Ovary (tissue), 7 donors: ENCODE measurements at regions not wholly inside any gene's neighbourhood (a gene's known extent, or its start where the extent isn't known, plus 50 kb on each side); places are given as distances from the start of the nearest gene placed in this dataset.

Experiments used
- DNase-seq, 5 donors: peaks; one replicate each; pipeline ENCODE4 v3.0.0-alpha.2; 2019 to 2020
- H3K27ac ChIP-seq, 2 donors: fragments of 200-600 bp; one replicate each; pipeline versions ENCODE4 v1.5.1 to v1.8.0; 2019 to 2022
- H3K27me3 ChIP-seq: fragments of 200-600 bp; one replicate; pipeline ENCODE4 v1.8.0; 2022
- H3K36me3 ChIP-seq: fragments of 200-600 bp; sonication (generic); one replicate; pipeline ENCODE4 v1.5.1; 2019
- H3K4me1 ChIP-seq: one replicate; pipeline ENCODE4 v1.8.1; 2013; ENCODE audit warnings: mild to moderate bottlenecking, moderate library complexity; ENCODE audit not compliant: insufficient read depth
- H3K4me3 ChIP-seq: fragments of 200-600 bp; sonication (generic); one replicate; pipeline ENCODE4 v1.5.1; 2017
- H3K9me3 ChIP-seq, 2 donors: fragments of 200-600 bp in 1 of 2; sonication (generic) in 1 of 2; one replicate each; pipeline versions ENCODE4 v1.5.1 to v1.8.1; 2013 to 2019; ENCODE audit warnings: mild to moderate bottlenecking in 1 of 2, moderate library complexity in 1 of 2
- EP300 ChIP-seq: sonication (generic); formaldehyde crosslinking; IDR thresholded peaks from one replicate; pipeline ENCODE4 v1.6.1; 2017; ENCODE audit warnings: antibody characterized with exemption
- POLR2A ChIP-seq: fragments of 450-650 bp; IDR thresholded peaks from one replicate; pipeline ENCODE4 v1.6.1; 2017; ENCODE audit warnings: antibody characterized with exemption, mild to moderate bottlenecking, moderate library complexity
- WGBS, 3 donors: extraction: QIAGEN DNeasy Blood & Tissue Kit in 1 of 3; methylation state at CpG; one replicate each; pipeline versions ENCODE4 v1.1.5 to v1.1.7; 2013 to 2017; 5-methylcytosine and 5-hydroxymethylcytosine counted together
- intact Hi-C, 4 donors: fragments of 100-400 bp; cut with DNase I; formaldehyde crosslinking; loops; one replicate each; pipeline versions ENCODE4 v1.11.0 to v1.15.1; 2022 to 2023
- TF ChIP-seq, protein P1 (sequence below), 3 donors: fragments of 450-650 bp in 2 of 3; fragments of 200-600 bp in 1 of 3; IDR thresholded peaks; one replicate each; pipeline versions ENCODE4 v1.5.1 to v1.8.0; 2016 to 2022; ENCODE audit warnings: antibody characterized with exemption in 3 of 3, mild to moderate bottlenecking in 1 of 3
- donor health status: DM: no; HTN: no; CAD: no; lungs with moderate emphysema.
- donor health status: DM: no; HTN: no; CAD: no.
- donor health status: Bipolar disorder and iron deficiency.
- donor health status: DM: no; HTN: no; CAD: no.
- donor health status: DM: yes; HTN: yes; CAD: no.

DNA sequence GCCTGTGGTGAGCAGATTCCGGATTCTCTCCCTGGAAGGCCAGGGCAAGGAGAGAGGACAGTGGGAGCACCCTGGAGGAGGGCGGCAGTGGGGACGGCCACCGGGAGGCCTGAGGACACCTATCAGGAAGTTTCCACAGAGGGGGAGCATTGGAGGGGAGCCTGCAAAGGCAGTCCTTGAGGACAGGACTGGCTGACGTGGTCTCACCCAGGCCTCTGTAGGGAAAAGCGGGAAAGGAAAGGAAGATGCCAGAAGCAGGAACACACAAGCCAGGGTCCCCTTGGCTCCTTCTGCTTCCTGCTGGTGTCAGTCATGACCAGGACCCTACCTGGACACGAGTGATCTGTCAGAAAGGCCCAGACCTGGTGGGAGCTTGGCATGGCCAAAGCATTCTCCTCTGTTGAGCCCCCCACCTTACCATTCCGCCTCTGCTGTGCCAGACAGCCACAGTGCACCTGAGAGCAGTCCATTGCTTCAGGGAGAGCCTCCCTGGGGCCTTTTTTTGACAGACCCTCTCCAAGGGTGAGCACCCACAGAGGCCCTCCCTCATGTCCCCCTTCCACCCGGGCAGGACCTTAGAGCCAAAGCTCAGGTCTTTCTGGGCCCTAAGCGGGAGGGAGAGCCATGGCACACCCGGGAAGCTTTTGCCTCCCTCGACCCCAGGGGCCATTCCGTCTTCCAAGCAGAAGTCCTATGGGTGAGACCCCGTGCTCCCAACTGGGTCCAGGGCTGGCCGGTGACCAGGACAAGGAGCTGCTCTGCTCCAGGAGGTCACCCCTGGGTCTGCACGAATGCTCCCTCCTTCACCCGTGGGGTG is 333.1 kb downstream of the DYSF start:
- no peak for TF ChIP-seq POLR2A
- no peak for TF ChIP-seq EP300
- TF ChIP-seq, protein P1, sequence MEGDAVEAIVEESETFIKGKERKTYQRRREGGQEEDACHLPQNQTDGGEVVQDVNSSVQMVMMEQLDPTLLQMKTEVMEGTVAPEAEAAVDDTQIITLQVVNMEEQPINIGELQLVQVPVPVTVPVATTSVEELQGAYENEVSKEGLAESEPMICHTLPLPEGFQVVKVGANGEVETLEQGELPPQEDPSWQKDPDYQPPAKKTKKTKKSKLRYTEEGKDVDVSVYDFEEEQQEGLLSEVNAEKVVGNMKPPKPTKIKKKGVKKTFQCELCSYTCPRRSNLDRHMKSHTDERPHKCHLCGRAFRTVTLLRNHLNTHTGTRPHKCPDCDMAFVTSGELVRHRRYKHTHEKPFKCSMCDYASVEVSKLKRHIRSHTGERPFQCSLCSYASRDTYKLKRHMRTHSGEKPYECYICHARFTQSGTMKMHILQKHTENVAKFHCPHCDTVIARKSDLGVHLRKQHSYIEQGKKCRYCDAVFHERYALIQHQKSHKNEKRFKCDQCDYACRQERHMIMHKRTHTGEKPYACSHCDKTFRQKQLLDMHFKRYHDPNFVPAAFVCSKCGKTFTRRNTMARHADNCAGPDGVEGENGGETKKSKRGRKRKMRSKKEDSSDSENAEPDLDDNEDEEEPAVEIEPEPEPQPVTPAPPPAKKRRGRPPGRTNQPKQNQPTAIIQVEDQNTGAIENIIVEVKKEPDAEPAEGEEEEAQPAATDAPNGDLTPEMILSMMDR (IDR thresholded peaks at IDR 0.05): no peak
- 85 to 89% (median 85%) methylated on average over 17 of the region's 17 CpGs for WGBS, 3 donors
- H3K27me3 ChIP-seq: no peaks in the 10 kb centered on the region
- H3K27ac ChIP-seq: no peak overlapping the region
- no peaks in the 10 kb centered on the region for H3K36me3 ChIP-seq
- H3K4me1 ChIP-seq: no peaks in the 10 kb centered on the region
- intact Hi-C loops: no loop called here
- DNase-seq: no peak
- H3K4me3 ChIP-seq: no peak overlapping the region
- no peaks in the 10 kb centered on the region for H3K9me3 ChIP-seq

DNA sequence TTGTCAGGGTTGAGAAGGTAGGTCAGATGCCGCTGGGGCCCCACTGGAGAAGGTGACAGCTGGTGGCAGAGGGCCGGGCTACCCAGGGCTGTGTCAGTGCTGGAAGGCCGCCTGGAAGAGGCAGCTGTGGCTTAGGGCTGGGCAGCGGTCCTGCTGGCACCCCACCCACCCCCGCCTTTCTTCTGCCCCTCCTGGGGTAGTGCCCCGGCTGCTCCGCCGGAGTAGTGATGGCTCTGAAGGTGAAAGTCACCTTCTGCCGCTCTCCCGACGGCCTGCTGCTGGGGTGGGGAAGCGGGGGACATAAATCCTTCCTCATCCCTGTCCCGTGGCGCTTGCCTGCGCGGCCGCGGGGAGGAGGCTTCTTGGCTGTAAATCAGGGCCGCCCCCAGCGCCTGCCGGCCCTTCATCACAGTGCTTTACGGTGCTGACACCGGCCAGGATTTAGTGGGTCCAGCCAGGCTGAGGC is 332.2 kb downstream of the DYSF start:
- TF ChIP-seq, protein P1 (IDR thresholded peaks at IDR 0.05): no peak
- TF ChIP-seq EP300 (no peak), POLR2A (no peak)
- H3K36me3 ChIP-seq: no peaks in the 10 kb centered on the region
- H3K4me1 ChIP-seq: no peaks in the 10 kb centered on the region
- 24 to 38% (median 31%) methylated on average over 23 of the region's 23 CpGs for WGBS, 3 donors
- H3K27ac ChIP-seq: no peak overlapping the region
- H3K9me3 ChIP-seq: no peaks in the 10 kb centered on the region
- no peak for DNase-seq
- intact Hi-C loops: no loop called here
- no peaks in the 10 kb centered on the region for H3K27me3 ChIP-seq
- H3K4me3 ChIP-seq: no peak overlapping the region

DNA sequence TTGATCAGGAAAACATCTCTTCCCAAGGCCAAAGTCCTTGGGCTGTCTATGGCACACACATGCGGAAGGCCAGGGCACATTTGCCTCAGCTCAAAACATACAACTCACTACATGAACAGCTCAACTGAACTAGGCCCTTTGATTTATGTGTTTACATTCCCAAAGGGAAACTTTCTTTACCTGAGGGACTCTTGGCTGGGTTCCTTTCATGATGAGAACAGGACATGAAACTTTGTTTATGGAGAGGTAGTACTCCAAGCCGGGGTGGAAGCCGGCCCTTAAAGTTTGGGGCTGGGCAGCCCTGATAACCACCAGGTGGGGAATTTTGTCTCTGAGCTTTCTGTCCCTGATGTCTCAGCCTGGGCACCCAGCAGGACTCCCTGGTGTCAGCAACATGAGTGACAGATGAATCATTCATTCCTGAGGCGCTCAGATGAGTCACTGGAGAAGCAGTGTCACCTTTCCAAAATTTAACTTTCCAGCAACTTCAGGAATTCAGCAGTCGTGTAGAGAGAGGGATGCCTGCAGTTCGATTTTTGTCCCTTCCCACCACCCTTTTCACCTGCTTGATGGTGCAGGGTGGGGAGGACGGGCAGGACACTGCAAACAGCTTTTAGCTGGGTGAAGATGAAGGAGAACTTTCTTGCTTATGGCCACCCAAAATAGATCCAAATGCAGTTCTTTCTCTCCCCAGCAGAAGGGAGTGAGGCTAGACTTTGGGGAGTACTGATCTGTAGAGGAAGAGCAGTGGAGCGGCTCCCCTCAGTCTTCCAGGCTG is 331.6 kb downstream of the DYSF start:
- WGBS, 3 donors: 78 to 82% (median 80%) methylated on average over 8 of the region's 8 CpGs
- no peaks in the 10 kb centered on the region for H3K9me3 ChIP-seq
- no peaks in the 10 kb centered on the region for H3K36me3 ChIP-seq
- H3K27ac ChIP-seq: no peak overlapping the region
- DNase-seq: no peak
- H3K27me3 ChIP-seq: no peaks in the 10 kb centered on the region
- no peak for TF ChIP-seq POLR2A
- intact Hi-C loops: no loop called here
- no peaks in the 10 kb centered on the region for H3K4me1 ChIP-seq
- no peak overlapping the region for H3K4me3 ChIP-seq

DNA sequence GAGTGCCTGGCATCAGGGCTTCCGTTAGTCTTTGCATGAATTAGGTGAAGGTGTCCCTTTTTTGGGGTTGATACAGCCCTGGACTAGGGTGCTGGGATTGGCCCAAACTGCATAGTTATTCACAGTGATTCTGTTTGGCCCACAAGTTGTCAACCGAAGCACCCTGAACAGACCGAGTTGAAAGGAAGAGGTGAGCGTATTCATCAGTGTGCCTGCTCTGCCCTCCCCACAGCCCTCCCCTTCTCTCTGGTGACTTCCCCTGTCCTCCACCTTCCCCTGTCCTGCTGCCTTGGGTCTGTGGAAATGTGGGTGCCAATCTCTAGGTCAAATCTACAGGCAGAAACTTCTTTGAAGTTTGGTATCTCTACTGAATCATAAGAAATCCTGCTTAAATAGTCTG is 330.5 kb downstream of the DYSF start:
- intact Hi-C loops: no loop called here
- Histone ChIP-seq H3K27ac (no peak overlapping the region), H3K4me3 (no peak overlapping the region), H3K27me3 (no peaks in the 10 kb centered on the region), H3K9me3 (no peaks in the 10 kb centered on the region), H3K4me1 (peaks cover 6% of the 10 kb centered on the region), H3K36me3 (no peaks in the 10 kb centered on the region)
- DNase-seq: no peak
- WGBS, 3 donors: 84 to 95% (median 93%) methylated on average over 4 of the region's 4 CpGs
- TF ChIP-seq, protein P1 (IDR thresholded peaks at IDR 0.05): no peak
- TF ChIP-seq EP300 (no peak), POLR2A (no peak)

DNA sequence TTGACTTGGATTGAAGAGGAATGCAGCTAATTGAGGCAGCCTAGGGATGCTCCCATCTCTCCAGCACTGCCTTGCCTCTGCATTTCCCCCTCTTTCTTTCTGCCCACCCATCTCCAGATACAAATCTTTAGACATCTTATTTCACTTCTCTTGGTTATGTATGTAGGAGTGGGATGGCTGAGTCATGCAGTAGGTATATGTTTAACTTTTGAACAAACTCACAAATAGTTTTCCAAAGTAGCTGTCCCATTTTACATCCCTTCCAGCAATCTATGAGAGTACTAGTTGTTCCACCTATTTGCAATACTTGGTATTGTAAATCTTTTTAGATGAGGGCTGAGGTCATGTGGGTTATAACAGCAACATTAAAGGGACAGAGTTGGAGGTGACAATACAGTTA is 329.9 kb downstream of the DYSF start:
- Histone ChIP-seq H3K4me1 (peaks cover 6% of the 10 kb centered on the region), H3K9me3 (no peaks in the 10 kb centered on the region), H3K27me3 (no peaks in the 10 kb centered on the region), H3K4me3 (no peak overlapping the region), H3K36me3 (no peaks in the 10 kb centered on the region), H3K27ac (no peak overlapping the region)
- DNase-seq: no peak
- intact Hi-C loops: no loop called here
- TF ChIP-seq, protein P1 (IDR thresholded peaks at IDR 0.05): no peak
- TF ChIP-seq EP300: no peak
- TF ChIP-seq POLR2A: no peak
